Epithelial cell of esophagus (primary cell): ENCODE measurements at regions not wholly inside any gene's neighbourhood (a gene's known extent, or its start where the extent isn't known, plus 50 kb on each side); places are given as distances from the start of the nearest gene placed in this dataset.
"Not testable (repeated sequence)": the region's sequence is repeated elsewhere in the genome, so short reads cannot be mapped to it uniquely, and the experiment has no call there.

Experiments used
- DNase-seq: peaks from one replicate; pipeline ENCODE4 v3.0.0; 2010; ENCODE audit warnings: low read depth
- H3K4me3 ChIP-seq: 2 replicates; pipeline ENCODE4 v1.5.1; 2011; ENCODE audit warnings: mild to moderate bottlenecking, low read length, control low read depth
- TF ChIP-seq, protein P1 (sequence below): IDR thresholded peaks from 2 replicates; pipeline ENCODE4 v1.5.1; 2011; ENCODE audit warnings: low read depth, mild to moderate bottlenecking, low read length, control low read depth, inconsistent platforms; ENCODE audit not compliant: insufficient read depth; ENCODE audit errors: missing control alignments

DNA sequence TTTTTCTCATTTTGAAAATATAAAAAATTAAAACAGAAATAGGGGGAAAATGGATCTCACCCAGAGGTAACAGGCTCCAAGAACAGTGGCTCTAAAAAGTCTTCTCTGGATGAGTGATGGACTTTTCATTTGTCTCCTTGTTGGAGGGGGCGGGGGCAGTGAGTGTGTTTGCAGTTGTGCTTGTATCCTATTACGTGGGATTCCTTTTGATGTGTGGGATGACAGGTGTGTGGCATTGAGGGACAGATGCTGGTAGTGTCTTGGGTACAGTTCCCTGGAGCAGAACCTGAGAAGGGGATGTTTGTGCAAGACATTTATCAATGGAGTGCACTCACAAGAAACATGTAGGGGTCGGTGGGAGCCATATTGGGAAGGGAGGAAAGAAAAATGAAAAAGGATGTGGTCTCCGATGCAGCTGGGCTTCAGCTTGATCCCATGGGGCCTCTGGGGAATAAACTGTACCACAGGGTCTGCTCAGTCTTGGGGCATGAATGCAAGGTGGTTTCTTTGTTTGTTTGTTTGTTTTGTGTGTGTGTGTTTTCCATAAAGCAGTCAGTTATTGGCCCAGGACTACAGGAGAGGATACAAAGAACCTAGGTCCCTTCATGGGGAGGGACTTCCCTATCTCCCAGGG, 120.0 kb upstream of the SLC35G4 start:
- TF ChIP-seq, protein P1, sequence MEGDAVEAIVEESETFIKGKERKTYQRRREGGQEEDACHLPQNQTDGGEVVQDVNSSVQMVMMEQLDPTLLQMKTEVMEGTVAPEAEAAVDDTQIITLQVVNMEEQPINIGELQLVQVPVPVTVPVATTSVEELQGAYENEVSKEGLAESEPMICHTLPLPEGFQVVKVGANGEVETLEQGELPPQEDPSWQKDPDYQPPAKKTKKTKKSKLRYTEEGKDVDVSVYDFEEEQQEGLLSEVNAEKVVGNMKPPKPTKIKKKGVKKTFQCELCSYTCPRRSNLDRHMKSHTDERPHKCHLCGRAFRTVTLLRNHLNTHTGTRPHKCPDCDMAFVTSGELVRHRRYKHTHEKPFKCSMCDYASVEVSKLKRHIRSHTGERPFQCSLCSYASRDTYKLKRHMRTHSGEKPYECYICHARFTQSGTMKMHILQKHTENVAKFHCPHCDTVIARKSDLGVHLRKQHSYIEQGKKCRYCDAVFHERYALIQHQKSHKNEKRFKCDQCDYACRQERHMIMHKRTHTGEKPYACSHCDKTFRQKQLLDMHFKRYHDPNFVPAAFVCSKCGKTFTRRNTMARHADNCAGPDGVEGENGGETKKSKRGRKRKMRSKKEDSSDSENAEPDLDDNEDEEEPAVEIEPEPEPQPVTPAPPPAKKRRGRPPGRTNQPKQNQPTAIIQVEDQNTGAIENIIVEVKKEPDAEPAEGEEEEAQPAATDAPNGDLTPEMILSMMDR: no peak
- no peak for DNase-seq
- no peak overlapping the region for H3K4me3 ChIP-seq

DNA sequence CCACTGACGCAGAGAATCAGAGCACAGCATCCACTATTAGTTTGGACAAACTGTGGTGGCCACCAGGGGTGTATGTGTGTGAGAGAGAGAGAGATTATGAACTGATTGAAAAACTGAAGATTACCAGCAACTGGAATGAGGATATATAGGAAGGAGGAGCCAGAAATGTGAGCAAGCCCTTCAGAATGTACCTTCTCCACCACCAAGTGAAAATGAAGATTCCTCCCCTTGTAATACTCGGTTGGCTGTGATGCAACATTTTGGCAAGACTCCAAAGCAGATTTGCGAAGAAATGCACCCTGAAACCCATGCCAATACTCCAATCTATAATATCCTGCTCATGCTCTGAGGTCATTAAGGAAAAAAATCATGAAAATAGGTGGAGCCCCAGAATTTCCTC, 121.2 kb upstream of the SLC35G4 start:
- TF ChIP-seq, protein P1: no peak
- peak; percentile 21 for DNase-seq
- no peak overlapping the region for H3K4me3 ChIP-seq

DNA sequence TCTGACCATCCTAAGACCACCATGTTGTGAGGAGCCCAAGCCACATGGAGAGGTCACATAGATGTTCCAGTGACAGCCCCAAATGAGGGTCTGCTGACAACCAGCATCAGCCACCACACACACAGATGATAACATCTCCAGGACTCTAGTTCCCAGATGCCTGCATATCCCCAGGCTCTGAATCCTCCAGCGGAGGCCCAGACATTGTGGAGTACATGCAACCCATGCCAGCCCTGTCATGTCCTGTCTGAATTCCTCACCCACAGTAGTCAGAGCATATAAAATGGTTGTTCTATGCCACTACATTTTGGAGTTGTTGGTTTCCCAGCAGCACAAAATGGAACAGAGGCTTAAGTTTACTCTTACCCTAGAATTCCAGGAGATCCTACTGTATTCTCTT, 122.0 kb upstream of the SLC35G4 start:
- H3K4me3 ChIP-seq: no peak overlapping the region
- TF ChIP-seq, protein P1: no peak
- no peak for DNase-seq

DNA sequence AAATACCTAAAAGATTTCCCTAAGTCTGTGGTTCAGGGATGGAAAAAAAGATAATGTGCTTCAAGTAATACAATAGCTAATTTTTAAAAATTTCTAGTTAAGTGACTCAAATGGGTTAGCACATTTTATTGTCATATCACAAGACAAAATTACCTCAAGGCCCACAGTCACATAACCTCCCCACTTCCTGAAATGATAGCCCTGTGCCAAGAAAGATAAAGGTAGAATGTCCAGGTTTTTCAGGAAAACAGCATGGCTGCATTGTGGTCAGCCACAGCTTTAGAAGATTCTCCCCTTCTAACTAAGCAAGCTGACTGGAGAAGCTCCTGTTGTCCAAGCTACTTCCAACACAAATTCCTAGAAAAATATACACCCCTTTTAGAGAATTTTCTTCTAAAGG, 127.1 kb upstream of the SLC35G4 start:
- TF ChIP-seq, protein P1: no peak
- no peak overlapping the region for H3K4me3 ChIP-seq
- no peak for DNase-seq

DNA sequence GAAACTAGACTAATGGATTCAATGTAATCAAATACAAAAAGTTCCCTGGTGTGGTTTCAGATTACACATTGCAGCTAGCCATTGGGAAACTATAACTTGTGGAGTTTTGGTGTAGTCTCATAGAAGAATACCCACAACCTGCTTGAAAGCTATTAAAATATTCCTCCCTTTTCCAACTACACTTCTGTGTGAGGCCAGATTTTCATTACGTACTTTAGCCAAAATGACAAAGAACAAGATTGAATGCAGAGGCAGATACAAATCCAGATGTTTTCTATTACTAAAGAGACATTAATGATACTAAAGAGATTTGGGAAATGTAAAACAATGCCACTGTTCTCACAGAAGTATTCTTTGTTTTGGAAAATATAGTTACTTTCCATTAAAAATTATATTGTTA, 128.7 kb upstream of the SLC35G4 start:
- no peak for DNase-seq
- TF ChIP-seq, protein P1: no peak
- H3K4me3 ChIP-seq: no peak overlapping the region

DNA sequence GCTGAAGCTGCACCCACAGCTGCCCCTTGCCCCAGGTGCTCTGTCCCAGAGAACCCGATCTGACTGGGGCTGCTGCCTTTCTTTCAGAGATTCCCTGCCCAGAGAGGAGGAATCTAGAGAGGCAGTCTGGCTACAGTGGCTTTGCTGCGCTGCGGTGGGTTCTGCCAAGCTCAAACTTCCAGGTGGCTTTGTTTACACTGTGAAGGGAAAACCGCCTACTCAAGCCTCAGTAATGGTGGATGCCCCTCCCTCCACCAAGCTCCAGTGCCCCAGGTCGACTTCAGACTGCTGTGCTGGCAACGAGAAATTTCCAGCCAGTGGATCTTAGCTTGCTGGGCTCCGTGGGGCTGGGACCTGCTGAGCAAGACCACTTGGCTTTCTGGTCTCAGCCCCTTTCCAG, 130.4 kb upstream of the SLC35G4 start:
- not testable (repeated sequence) for DNase-seq, H3K4me3 ChIP-seq

DNA sequence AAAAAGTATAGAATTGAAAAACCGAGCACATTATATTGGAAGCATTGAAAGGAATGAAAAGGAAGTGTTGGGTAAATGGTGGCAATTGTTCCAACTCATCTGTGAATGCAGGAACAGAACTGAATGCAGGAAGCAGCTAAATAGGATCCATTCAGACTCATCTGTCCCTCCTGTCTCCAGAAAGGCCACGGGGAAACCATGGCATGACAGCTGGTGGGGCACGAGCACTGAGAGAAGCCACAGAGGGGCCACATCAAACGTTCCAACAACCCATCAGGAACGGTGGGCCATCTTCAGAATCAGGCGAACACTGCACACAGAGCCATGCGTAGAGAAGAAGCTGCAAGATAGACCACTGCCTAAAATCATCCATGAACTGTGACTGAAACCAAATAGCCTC, 138.5 kb upstream of the SLC35G4 start:
- DNase-seq: no peak
- H3K4me3 ChIP-seq: no peak overlapping the region
- TF ChIP-seq, protein P1: no peak
